ENCODE measurements at regions not wholly inside any gene's neighbourhood (a gene's known extent, or its start where the extent isn't known, plus 50 kb on each side); places are given as distances from the start of the nearest gene placed in this dataset.

DNA sequence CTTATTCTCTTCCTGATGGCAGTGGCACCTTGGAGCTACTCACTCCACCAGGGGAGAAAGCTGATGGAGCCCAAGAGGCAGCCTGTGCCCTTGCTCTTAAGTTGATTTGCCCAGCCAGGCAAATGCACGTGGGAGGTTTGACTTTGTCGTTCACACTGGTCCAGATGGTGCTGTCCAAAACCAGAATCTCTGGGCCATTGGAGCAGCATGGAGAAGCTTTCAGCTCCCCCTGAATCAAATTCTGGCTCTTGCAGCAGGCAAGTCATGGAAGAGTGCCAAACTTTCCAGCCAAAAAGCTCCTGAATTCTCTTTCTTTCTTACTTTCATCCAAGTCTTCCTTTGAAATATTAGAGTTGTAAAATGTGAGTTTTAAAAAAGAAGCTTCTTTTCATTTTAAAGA, 970.4 kb downstream of the RPA4 start:
- POLR2A ChIA-PET: no interaction called here
- H3K27ac Mint-ChIP-seq: no peak overlapping the region
- DNase-seq (ENCODE audit: low spot score): no peak
- no peak for TF ChIP-seq USF1 (CRISPR knock-in tag; IDR thresholded peaks at IDR 0.05)
- no peak for TF ChIP-seq ZNF423 (CRISPR knock-in tag; IDR thresholded peaks at IDR 0.05)
- TF ChIP-seq NFE2L1 (CRISPR knock-in tag; IDR thresholded peaks at IDR 0.05): no peak
- no peak for TF ChIP-seq NR2C2 (CRISPR knock-in tag; IDR thresholded peaks at IDR 0.05)
- TF ChIP-seq, protein P1, sequence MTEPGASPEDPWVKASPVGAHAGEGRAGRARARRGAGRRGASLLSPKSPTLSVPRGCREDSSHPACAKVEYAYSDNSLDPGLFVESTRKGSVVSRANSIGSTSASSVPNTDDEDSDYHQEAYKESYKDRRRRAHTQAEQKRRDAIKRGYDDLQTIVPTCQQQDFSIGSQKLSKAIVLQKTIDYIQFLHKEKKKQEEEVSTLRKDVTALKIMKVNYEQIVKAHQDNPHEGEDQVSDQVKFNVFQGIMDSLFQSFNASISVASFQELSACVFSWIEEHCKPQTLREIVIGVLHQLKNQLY (CRISPR knock-in tag; IDR thresholded peaks at IDR 0.05): no peak
- TF ChIP-seq ATF1 (CRISPR knock-in tag; IDR thresholded peaks at IDR 0.05): no peak
- no peak for TF ChIP-seq ZNF219 (CRISPR knock-in tag; IDR thresholded peaks at IDR 0.05; ENCODE audit: borderline replicate concordance)
- no peak for TF ChIP-seq ATF2 (CRISPR knock-in tag; IDR thresholded peaks at IDR 0.05; ENCODE audit: borderline replicate concordance, low read depth)
- no peak for TF ChIP-seq TCF7 (CRISPR knock-in tag; IDR thresholded peaks at IDR 0.05; ENCODE audit: low read depth)
- TF ChIP-seq, protein P2, sequence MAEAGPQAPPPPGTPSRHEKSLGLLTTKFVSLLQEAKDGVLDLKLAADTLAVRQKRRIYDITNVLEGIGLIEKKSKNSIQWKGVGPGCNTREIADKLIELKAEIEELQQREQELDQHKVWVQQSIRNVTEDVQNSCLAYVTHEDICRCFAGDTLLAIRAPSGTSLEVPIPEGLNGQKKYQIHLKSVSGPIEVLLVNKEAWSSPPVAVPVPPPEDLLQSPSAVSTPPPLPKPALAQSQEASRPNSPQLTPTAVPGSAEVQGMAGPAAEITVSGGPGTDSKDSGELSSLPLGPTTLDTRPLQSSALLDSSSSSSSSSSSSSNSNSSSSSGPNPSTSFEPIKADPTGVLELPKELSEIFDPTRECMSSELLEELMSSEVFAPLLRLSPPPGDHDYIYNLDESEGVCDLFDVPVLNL (CRISPR knock-in tag; IDR thresholded peaks at IDR 0.05; ENCODE audit: borderline replicate concordance, low read depth): no peak
- TF ChIP-seq, protein P3, sequence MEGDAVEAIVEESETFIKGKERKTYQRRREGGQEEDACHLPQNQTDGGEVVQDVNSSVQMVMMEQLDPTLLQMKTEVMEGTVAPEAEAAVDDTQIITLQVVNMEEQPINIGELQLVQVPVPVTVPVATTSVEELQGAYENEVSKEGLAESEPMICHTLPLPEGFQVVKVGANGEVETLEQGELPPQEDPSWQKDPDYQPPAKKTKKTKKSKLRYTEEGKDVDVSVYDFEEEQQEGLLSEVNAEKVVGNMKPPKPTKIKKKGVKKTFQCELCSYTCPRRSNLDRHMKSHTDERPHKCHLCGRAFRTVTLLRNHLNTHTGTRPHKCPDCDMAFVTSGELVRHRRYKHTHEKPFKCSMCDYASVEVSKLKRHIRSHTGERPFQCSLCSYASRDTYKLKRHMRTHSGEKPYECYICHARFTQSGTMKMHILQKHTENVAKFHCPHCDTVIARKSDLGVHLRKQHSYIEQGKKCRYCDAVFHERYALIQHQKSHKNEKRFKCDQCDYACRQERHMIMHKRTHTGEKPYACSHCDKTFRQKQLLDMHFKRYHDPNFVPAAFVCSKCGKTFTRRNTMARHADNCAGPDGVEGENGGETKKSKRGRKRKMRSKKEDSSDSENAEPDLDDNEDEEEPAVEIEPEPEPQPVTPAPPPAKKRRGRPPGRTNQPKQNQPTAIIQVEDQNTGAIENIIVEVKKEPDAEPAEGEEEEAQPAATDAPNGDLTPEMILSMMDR (IDR thresholded peaks at IDR 0.05): no peak
- no peak for TF ChIP-seq ARID4B (CRISPR knock-in tag; IDR thresholded peaks at IDR 0.05; ENCODE audit: borderline replicate concordance)
- no peak for TF ChIP-seq ZSCAN18 (CRISPR knock-in tag; IDR thresholded peaks at IDR 0.05)
- no peak for TF ChIP-seq ZNF416 (CRISPR knock-in tag; IDR thresholded peaks at IDR 0.05)
- TF ChIP-seq NFATC4 (CRISPR knock-in tag; IDR thresholded peaks at IDR 0.05): no peak
- no peak for TF ChIP-seq ZBTB43 (CRISPR knock-in tag; IDR thresholded peaks at IDR 0.05)
- no peak for TF ChIP-seq ZBTB21 (CRISPR knock-in tag; IDR thresholded peaks at IDR 0.05; ENCODE audit: borderline replicate concordance)
- TF ChIP-seq IRF1 (CRISPR knock-in tag; IDR thresholded peaks at IDR 0.05): no peak
- no peak for TF ChIP-seq FOXK1 (CRISPR knock-in tag; IDR thresholded peaks at IDR 0.05)
- TF ChIP-seq ZNF532 (CRISPR knock-in tag; IDR thresholded peaks at IDR 0.05; ENCODE audit: borderline replicate concordance): no peak
- peaks cover 4% of the 10 kb centered on the region for H3K36me3 Mint-ChIP-seq
- H3K9me3 Mint-ChIP-seq: peaks cover 5% of the 10 kb centered on the region
- H3K4me1 Mint-ChIP-seq: peaks cover 5% of the 10 kb centered on the region
- ATAC-seq: no peak
- H3K4me3 Mint-ChIP-seq: no peak overlapping the region
- CTCF ChIA-PET: no interaction called here
- H3K27me3 Mint-ChIP-seq (ENCODE audit: low read depth): no peaks in the 10 kb centered on the region; the same call in 1 of the 2 replicates
